Epithelial cell of esophagus (primary cell): ENCODE measurements at regions not wholly inside any gene's neighbourhood (a gene's known extent, or its start where the extent isn't known, plus 50 kb on each side); places are given as distances from the start of the nearest gene placed in this dataset.
A peak's percentile ranks its signal among the peaks of the same experiment; 100 is the strongest.

ENCODE experiments used
- DNase-seq: peaks from one replicate; pipeline ENCODE4 v3.0.0; 2010; ENCODE audit warnings: low read depth
- H3K4me3 ChIP-seq: 2 replicates; pipeline ENCODE4 v1.5.1; 2011; ENCODE audit warnings: mild to moderate bottlenecking, low read length, control low read depth
- CTCF ChIP-seq: IDR thresholded peaks from 2 replicates; pipeline ENCODE4 v1.5.1; 2011; ENCODE audit warnings: low read depth, mild to moderate bottlenecking, low read length, control low read depth, inconsistent platforms; ENCODE audit not compliant: insufficient read depth; ENCODE audit errors: missing control alignments

- no peak for TF ChIP-seq CTCF
- no peak overlapping the region for H3K4me3 ChIP-seq
- no peak for DNase-seq
Observed at GRCh38 chr10:131729361-131729760, 171.4 kb upstream of the PPP2R2D start.

GRCh38 chr10:131729938-131730660, 170.7 kb upstream of the PPP2R2D start:
- H3K4me3 ChIP-seq: no peak overlapping the region
- no peak for TF ChIP-seq CTCF
- DNase-seq: no peak

- no peak for TF ChIP-seq CTCF
- no peak overlapping the region for H3K4me3 ChIP-seq
- no peak for DNase-seq
Observed at GRCh38 chr10:131730771-131731497, 169.9 kb upstream of the PPP2R2D start.

- H3K4me3 ChIP-seq: no peak overlapping the region
- TF ChIP-seq CTCF: no peak
- no peak for DNase-seq
Observed at GRCh38 chr10:131731780-131732630, 168.8 kb upstream of the PPP2R2D start.

GRCh38 chr10:131732631-131733127, 168.1 kb upstream of the PPP2R2D start:
- TF ChIP-seq CTCF: no peak
- H3K4me3 ChIP-seq: no peak overlapping the region
- peak; percentile 45 for DNase-seq

GRCh38 chr10:131733596-131733995, 167.2 kb upstream of the PPP2R2D start:
- no peak overlapping the region for H3K4me3 ChIP-seq
- no peak for DNase-seq
- TF ChIP-seq CTCF: no peak
